DMS79 treated with DMSO at 0.1 percent for 48 hours (cell line): ENCODE measurements at regions not wholly inside any gene's neighbourhood (a gene's known extent, or its start where the extent isn't known, plus 50 kb on each side); places are given as distances from the start of the nearest gene placed in this dataset.

Experiments used
- DNase-seq: peaks from one replicate; lab custom pipeline; 2025; lab: John Stamatoyannopoulos, UW

DNA sequence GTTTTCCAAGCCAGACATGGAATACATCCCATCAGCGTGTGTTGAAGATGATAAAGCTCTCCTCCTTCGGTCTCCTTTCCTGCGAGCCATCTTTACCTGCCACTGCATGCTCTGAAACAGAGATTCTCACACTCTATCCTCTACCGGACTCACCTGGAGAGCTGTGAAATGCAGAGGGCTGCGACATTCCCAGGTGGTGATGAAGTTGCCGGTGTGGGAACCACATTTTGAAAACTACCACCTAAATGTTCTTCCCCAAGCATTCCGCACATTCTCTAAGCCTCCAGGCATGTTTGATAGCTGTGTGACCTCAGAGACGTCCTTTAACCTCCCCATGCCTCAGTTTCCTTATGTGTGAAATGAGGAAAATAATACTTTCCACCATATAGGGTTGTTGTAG lies 226.2 kb upstream of the RAB6C start:
- DNase-seq = no peak

DNA sequence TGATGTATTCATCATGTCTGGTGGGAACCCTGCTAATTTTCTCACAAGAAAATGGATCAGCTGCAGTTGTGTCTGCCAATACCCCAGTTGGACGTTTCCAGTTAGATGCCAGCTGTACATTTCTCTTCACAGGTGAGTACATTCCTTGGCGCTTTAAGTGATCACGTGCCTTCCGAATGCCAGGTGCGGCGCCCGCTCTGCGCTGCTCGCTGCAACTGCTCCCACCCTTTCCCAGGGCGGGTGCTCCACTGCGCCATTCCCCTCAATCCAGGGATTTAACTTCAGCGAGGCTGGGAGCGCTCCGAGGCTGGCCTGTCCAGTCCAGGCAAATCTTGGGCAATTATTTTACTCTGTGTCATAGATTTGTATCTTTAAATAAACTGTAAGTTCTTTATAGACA lies 225.0 kb upstream of the RAB6C start:
- DNase-seq = no peak

DNA sequence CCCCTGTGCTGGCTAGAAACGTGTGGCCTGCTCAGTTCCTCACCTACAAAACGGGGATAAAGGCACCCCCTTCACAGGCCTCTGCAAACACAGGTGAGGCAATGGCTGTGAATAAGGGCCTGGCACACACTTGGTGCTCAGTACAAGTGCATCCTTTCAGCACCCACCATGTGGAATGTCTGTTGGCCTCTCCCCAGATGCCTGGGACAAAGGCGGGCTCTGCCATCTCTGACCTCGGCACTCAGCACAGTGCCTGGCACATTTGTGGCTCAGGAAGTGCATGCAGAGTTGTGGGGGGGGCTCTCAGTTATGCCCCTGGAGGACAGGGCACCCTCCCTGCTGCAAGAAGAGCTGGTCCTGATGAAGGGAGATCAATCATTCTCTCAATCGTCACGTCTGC lies 224.6 kb upstream of the RAB6C start:
- DNase-seq = no peak

DNA sequence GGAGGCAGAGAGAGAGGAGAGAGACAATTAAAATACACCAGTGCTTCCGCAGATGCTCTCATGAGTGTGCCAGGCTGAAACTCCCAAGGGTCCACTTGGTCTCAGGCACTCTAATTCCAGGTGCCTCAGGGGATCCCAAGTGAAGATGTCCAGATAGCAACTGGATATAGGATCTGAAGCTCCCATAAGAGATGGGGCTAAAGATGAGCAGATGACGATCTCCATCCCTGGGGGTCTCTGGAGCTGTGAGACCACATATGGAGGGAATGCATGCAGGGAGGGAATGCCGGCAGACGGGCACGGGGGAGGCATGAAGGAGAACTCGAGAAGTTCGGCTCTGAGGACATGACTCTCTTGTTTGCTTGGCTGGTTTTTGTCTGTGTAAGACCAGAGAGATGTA lies 223.7 kb upstream of the RAB6C start:
- DNase-seq = no peak

DNA sequence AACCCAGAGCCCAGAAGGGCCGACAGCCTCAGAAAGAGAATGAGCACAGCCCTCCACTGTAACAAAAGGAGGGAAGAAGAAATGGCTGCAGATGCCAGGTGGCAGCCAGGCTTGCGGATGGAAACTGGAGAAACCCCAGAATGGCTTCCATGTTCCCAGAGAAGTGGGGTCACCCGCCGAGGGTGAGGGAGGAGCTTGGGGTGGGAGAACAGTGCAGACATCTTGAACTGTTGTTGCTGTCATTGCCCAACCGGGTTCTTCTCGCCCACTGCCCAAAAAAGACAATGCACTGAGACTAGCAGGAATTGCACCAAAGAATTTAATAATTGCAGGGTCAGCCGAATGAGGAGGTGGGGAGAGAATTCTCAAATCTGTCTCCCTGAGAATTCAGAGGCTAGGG lies 223.2 kb upstream of the RAB6C start:
- no peak for DNase-seq

DNA sequence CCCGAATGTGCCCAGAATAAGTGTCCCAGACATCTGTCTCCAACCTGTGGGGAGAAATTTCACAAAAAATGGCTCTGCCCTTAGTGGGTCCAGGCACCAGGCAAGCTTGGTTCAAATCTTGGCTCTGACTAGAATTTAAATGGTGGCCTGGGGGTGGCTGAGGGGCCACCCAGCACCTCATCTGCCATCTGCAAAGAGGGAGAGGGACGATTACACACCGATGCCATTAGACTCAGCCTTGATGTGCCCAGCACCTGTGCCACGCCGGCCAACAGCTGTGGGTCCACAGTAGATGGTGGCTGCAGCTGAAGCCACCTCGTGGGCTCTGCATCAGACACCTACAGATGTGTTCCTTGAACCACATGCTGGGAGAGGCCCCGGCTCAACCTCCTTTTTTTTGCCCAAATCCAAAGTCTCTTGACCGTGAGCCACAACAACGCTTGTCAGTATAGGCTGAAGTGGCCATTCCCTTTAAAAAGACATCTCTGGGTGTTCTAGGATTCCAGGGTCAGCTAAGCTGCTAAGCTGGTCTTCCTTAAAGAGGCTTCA lies 222.0 kb upstream of the RAB6C start:
- no peak for DNase-seq

DNA sequence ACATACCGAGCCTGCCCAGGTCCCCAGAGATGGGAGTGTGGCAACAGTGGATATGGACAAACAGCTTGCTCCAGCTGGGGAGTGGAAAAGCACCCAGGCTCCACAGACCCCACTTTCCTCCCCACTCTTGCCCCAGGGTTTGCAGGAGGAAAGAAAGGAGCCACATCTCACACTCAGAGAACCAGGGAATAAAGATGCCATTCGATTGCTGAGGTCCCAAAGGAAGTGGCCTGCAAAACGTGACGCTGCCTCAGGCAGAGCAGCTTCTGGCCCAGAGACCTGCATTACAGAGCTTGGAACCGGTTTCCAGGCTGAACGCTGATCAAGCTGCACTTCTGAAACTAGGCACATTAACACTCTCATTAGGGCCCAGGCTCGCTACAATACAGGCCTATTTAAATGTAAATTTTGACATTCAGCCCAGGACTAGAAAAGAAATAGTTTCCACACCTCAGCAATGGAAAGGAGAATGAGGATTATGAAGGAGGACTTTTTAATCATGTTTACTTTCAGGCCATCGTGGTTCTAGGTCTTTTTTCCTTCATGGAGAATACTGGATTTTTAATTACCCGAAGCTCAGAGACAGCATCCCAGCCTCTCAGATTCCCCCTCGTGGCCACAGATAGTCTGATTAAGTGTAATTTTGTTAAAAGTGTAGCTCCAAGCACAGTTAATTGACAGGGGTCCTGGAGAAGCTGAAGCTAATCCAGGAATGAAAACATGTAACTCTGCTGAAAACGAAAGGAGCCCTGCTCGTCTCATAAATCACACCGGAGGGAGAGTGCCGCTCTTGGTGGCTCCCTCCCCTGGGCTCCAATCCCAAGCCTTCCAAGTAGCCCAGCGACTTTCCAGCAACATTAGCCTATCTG lies 221.3 kb upstream of the RAB6C start:
- no peak for DNase-seq

DNA sequence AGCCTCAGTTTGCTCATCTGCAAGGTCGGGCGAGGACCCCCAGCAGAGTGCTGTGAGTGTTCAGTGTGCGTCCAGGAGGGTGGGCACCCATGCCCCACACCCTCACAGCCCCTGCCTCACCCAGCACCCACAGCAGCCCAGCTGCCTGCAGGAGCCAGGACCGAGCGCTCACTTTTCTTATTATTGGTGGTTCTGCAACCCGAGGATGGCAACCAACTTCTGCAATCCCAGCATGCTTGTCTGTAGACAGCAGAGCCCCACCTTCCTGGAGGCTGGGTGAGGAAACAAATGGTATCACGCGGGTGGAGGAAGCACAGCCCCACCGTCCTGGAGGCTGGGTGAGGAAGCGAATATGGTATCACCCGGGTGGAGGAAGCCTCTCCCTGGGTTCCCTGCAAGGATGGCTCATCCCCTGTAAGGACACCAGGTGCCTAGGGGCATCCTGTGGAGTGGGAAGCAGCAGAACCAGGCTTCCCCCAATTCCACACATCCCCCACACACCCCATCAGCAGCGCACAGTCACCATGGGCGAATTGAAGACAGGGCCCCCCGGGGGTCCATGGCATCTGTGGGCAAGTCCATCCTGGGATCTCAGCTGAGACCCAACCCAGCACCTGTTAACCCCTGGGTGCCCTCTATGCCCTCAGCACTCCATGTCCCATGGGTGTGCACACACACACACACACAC lies 220.5 kb upstream of the RAB6C start:
- DNase-seq = no peak

DNA sequence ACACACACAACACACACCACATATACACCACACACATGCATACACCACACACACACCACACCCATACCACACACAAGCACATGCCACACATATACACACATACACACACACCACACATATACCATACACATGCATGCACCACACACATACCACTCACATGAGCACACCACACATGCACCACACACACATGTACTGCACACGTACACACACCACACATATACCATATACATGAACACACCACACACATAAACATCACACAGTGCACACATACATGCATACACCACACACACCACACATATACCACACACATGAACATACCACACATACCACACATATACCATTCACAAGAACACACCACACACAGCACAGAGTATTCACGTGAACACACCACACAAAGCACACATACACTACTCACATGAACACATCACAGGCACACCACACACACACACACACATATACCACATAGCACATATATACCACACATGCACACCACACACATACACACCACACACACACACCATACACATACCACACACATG lies 219.9 kb upstream of the RAB6C start:
- DNase-seq = no peak

DNA sequence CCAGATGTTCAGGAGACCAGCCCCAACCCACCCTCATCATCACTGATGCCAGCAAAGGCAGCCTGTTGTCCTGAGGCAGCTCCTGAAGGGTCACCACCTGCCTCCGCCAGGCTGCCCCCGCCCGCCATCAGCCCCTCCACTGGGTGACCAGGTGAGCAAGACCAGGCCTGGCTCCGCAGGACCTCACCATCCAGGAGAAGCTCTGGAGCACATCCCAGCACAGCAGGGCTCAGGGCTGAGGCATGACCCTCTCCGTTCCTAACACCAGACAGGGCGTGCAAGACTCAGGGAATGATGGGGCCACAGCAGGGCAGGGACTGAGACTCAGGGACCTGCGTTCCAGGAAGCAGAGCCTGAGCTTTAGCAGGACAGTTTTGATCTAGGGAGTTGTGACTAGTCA lies 218.8 kb upstream of the RAB6C start:
- DNase-seq = no peak

DNA sequence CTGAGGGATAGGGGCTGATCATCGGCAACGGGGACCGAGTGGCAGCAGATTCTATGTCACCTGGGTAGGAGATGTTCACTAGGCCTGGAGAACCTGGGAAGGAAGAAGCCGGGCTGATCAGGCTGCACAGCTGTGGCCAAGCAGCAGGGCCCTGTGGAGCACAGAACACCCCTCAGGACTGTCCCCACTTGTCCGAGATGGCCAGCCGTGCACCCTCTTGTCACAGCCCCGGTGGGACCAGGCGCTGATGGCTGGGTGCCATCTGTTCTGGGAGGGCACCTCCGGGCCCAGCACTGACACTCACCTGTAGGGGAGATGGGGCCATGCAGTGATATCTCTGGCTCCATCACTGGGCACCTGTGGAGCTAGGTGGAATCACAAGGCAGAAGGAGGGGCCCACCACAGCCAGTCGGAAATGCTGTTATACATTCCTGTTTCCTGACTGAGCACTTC lies 217.9 kb upstream of the RAB6C start:
- DNase-seq = no peak

DNA sequence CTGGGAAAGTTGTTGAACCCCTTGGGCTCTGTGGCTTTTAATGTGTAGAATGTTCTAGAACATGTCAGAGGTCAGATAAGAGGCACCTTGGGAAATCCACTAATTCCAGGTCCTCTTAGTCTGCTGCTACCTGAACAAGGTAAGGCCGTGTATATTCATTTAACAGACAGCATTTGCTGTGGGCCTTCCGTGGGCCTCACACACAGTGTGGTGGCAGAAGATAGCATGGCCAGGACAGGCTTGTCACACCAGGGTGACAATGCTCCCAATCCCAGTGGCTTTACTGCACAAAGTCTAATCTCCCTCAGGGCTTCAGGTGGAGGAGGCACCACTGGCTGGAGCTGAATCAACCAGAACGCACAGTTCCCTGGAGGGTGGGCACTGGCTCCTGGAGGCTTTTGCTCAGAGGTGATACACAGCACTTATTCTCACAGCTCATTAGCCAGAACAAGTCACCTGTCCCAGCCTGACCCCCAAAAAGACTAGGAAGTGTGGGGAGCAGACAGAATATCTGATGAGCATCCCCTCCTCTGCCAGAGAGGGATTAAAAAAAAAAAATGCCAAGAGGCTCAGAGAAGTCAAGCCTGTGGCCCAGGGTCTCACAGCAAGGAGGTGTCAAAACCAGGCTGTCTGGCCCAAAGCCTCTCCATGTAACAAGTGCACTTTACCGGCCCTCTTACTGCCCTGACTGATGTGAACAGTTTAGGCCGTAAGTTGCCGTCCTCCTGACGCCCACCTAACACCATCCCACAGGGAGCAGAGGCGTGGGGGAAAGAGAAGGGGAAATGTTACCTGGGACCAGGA lies 216.9 kb upstream of the RAB6C start:
- no peak for DNase-seq

DNA sequence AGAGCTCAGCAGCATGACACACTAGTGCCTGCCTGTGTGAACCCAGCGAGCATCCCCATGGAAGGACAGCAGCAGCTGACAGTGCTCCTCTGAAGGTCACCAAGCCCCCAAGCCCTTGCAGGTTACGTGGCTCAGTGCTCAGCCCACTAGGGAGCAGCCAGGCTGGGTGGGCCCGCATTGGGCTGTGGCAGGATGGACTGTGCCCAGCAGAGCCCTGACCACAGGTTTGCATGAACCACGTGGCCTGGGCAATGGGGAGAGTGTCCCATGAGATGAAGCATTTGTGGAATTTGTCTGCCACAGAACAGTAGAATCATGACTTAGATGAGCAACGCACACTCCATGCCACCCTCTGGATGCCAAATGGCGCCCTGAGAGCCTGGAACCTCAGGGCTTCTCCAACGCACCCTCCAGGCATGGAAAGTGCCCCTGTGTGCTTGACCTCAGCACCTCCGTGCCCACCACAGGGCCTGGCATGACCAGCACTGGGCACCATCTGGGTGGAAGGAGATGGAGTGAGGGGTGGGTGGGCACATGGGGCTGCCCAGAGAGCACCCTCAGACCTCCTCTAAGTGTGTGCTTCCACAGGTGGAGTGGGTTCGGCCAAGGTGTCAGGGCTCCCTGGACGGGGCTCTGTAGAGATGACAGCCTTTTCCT lies 216.1 kb upstream of the RAB6C start:
- no peak for DNase-seq

DNA sequence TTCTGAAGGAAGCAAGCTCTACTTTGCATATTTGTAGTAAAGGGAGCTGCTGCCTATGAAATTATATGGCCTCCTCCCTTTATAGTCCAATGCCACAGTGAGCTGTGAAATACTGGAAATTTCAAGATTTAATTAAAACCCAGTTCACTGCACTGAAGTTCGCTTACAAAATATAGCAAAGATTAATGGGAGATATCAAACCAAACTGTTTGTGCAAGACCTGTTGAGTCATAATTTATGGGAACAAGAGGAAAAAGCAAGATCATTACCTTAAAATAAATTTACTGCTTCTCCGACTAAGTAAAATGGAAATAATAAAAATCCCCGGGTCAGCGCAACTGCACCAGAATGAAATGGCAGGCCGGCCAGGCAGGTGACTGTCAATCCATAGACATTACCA lies 215.5 kb upstream of the RAB6C start:
- DNase-seq = no peak

DNA sequence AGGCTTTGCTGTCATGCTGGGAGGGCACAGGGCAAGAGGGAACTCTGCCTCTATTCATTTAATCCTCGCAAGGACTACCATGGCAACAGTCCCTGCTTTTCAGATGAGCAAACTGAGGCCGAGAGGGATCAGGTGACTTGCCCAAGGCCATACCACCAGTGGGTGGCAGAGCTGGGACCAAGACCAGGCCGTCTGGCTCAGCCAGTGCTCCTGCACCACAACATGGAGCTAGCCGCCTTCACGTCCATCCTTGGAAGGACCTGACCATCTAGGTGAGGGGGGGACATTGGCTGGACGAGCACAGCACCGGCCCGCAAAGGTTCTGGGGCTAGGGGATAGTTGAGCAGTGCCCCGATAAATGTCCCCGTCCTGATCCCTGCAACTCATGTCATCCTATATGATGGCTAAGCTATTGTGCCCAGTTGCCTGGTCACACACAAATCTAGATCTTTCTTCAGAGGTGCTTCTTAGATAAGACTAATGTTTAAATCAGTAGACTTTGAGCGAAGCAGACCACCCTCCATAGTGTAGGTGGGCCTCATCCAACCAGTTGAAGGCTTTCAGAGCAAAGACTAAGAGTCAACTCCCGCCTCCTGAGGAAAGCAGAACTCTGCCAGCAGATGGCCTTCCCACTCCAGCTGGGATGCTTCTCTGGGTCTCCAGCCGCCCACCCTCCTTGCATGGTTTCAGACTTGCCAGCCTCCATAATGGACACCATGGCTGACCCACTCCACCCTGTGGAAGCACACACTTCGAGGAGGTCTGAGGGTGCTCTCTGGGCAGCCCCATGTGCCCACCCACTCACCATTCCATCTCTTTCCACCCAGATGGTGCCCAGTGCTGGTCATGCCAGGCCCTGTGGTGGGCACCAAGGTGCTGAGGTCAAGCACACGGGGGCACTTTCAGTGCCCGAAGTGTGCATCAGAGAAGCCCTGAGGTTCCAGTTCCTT lies 214.8 kb upstream of the RAB6C start:
- no peak for DNase-seq

DNA sequence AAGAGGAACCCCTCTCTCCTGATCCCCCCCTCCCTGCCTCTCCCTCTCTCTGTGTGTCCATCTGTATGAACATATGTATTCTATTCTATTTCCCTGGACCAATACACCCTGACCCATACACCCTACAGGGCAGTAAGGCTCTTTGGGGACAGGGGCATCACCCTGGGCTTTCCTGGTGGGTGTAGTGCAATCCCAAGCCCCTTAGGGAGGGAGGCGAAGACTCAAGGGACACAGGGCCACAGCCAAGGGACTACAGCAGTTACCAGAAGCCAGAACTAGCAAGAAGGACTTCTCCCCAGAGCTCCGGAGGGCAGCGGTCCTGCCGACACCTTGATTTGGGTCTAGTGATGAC lies 214.2 kb upstream of the RAB6C start:
- no peak for DNase-seq

DNA sequence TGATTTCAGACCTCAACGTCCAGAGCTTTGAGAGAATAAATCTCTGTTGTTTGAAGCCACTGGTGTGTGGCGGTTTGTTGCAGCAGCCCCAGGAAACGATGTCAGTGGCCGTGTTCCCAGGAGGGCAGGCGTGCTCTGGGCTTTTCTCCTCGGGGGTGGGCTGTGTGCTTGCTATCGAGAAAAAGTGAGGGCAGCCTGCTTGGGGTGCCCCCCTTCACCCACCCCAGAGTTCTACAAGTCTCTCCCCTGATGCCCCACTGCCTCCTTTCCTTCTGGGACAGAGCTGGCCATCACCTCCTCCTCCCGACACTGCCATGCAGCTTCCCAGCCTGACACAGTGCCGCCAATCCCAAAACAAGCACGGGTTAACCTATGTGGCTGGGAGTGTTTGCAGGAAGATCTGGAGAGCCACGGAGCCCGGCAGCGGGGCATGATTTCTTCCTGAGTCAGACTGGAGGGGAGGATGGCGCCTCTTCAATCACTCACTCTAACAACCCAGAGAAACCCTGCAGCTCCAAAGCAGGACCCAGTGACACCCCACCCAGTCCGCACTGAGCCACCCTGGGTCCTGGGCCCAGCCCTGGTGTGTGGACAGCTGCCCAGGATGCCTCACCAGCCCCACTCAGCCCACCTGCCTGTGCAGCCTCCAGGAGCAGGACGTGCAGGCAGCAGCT lies 213.7 kb upstream of the RAB6C start:
- DNase-seq = no peak

DNA sequence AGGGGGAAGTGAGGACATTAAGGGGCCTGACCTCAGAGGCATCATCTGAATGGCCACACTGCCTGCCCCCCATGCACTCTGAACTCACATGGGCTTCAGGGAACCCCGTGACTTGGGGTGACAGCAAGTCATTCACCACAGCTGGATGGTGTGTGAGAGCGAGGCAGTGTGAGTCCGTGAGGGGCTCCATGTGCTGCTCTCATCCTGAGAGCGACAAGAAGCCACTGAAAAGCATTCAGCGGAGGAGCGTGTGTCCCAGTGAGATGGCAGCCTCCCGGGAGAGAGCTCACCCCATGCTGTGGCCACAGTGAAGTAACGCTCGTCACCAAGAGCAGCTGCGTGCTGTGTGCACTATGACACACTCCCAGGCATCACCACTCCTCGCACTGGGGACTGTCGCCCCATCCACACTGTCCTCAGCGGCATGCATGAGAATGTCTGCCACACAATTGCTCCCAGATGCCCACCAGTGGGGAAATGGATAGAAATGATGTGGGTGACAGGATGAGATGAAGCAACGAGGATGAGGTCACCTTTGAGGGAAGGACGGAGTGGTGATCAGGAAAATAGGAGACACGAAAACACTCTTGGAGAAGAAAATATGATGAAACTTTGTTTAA lies 213.0 kb upstream of the RAB6C start:
- DNase-seq = no peak

DNA sequence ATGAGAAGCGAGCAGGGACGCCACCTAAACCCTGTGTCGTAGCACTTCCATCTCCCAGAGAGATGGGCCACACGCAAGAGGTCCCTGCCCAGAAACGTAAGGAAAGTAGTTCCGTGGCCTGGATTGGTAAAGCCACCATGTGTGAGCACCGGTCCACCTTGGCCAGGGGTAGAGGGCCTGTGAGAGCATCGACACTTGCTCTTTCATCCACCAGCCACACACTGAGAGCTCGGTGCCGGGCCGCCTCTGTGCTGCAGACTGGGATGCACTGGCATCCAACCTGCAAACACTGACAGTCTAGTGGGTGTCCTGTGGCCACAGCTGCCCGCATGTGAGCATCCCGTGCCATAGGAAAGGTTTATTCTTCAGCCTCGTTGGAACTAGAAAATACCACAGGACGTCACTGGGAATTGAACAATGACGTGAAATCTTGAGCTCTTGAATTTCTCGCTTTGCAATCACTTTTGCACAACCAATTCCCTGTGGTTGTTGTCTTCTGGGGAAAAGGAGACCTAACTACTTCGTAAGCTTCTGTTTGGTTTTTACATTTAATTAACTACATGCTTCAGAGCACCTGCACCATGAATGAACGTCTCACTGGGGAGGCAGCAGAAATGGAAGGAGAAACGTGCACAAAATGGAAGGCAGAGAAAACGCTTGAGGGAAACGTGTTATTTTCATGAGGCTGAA lies 212.0 kb upstream of the RAB6C start:
- DNase-seq = no peak
